VCaP (cell line): ENCODE measurements at regions not wholly inside any gene's neighbourhood (a gene's known extent, or its start where the extent isn't known, plus 50 kb on each side); places are given as distances from the start of the nearest gene placed in this dataset.
"Not testable (repeated sequence)": the region's sequence is repeated elsewhere in the genome, so short reads cannot be mapped to it uniquely, and the experiment has no call there.

ENCODE experiments used
- H3K27ac ChIP-seq: fragments of 450-650 bp; 2 replicates; pipeline ENCODE4 v1.5.1; 2017
- TF ChIP-seq, protein P1 (sequence below): fragments of 450-650 bp; conservative IDR thresholded peaks from 2 replicates; pipeline ENCODE4 v1.5.1; 2017; ENCODE audit warnings: mild to moderate bottlenecking, moderate library complexity

DNA sequence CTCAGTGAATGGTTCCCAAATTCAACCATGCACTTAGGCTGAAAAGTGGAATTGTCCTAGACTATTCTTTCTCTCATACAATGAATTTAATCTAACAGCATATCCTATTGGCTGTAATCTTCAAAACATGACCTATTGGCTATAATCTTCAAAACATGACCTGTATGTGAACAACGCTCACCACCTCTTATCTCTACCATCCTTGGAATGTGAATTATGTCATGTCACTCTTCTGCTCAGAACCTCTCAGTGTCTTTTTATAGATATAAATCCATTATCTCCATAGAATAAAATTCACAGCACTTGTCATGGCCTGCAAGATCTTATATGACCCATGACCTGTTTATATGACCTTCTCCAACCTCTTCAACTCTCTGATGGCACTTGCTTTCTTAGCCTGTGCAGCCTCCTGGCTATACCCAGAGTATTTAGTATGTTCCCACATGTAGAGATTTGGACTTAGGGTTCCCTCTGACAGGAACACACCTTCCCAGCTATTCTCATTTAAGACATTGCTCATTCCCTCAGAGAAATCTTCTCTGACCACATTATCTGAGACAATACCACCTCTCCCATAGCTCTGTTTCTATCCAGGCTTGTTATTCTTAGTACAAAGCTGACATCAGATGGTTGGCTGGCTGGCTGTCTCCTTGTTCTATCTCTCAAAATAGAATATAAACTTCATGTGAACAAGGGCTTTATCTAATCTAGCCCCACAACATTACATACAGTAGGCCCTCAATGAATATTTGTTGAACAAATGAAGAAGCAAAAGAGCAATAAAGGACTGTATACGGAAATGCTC, 275.0 kb upstream of the PREP start:
- peak overlapping the region; percentile 75 for H3K27ac ChIP-seq
- TF ChIP-seq, protein P1, sequence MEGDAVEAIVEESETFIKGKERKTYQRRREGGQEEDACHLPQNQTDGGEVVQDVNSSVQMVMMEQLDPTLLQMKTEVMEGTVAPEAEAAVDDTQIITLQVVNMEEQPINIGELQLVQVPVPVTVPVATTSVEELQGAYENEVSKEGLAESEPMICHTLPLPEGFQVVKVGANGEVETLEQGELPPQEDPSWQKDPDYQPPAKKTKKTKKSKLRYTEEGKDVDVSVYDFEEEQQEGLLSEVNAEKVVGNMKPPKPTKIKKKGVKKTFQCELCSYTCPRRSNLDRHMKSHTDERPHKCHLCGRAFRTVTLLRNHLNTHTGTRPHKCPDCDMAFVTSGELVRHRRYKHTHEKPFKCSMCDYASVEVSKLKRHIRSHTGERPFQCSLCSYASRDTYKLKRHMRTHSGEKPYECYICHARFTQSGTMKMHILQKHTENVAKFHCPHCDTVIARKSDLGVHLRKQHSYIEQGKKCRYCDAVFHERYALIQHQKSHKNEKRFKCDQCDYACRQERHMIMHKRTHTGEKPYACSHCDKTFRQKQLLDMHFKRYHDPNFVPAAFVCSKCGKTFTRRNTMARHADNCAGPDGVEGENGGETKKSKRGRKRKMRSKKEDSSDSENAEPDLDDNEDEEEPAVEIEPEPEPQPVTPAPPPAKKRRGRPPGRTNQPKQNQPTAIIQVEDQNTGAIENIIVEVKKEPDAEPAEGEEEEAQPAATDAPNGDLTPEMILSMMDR, result no peak

DNA sequence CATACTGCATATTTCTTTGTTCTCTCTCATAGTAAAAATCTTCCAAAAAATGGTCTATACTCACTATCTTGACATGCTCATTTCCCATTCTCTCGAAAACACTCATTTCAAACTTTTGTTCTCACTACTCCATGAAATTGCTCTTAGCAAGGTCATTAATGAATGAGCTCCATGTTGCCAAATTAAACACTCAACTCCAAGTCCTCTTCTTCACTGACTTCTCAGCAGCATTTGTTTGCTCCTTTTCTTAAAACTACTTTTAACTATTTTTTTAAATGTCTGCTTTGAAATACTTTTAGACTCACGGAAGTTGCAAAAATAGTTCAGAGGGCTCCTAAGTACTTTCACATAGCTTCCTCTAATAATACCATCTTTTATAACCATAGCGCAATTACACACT, 274.0 kb upstream of the PREP start:
- TF ChIP-seq, protein P1, result no peak

DNA sequence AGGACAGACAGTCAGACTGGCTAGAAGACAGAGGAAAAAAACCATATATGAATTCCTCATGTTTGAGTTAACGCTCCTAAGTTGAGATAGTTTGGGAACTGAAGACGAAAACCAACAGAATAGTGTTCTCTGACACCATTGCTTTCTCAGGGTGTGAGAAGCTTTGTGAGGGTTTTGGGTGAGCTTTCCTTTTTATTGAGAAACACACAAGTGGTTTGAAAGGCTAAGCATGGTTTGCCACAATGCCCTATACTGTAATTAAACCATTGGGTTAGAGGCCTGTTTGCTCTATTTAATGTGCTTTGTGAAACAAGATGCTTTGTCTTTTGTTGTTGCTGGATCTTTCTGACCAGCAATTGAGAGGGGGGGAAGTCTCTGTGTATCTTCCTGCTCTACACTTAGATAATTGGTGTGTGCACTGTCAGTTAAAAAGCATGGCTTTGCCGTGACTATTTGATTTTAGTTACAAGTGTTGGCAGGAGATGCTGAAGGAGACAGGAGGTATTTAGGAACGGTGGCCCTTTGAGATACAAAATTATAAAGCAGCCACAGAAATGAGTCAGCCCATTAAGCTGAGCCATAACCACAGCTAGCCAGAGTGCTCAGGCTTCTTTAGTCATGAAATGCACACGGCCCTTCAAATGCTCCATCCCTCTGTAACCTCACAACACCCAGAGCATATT, 273.0 kb upstream of the PREP start:
- no peak overlapping the region for H3K27ac ChIP-seq
- TF ChIP-seq, protein P1, result no peak

More for the DNA sequence above, 274.0 kb upstream of the PREP start:
- H3K27ac ChIP-seq, result peak overlapping the region; percentile 75; the same call in 1 of the 2 replicates

DNA sequence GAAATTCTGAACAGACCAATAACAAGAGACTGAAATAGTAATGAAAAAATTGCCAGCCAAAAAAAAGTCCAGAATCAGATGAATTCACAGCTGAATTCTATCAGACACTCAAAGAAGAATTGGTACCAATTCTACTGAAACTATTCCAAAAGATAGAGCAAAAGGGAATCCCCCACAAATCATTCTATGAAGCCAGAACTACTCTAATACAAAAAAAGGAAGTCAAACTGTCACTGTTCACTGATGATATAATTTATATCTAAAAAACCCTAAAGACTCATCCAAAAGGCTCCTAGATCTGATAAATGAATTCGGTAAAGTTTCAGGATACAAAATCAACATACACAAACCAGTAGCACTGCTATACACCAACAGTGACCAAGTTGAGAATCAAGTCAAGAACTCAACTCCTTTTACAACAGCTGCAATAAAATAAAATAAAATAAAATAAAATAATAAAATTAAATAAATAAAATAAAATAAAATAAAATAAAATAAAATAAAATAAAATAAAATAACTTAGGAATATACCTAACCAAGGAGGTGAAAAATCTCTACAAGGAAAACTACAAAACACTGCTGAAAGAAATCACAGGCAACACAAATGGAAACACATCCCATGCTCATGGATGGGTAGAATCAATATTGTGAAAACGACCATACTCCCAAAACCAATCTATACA, 270.1 kb upstream of the PREP start:
- not testable (repeated sequence) for H3K27ac ChIP-seq

DNA sequence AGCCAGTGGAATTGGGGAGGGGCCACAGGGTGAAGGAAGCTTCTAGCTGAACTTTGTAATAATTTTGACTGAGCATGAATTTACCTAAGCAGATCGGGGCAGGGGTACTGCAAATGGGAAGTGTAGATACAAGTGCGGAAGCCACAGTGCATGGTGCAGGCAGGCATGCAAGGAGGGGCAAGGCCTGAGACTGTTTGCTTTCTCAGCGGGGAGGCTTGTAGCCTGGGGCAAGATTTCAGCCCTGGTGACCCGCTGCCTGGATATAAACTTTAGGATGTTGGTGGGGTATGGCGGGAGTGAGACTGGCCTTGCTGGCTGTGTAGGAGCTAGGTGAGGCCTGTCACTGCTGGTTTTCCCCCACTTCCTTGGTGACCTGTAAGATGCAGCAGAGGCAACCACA, 266.4 kb upstream of the PREP start:
- no peak overlapping the region for H3K27ac ChIP-seq
- TF ChIP-seq, protein P1, result no peak

DNA sequence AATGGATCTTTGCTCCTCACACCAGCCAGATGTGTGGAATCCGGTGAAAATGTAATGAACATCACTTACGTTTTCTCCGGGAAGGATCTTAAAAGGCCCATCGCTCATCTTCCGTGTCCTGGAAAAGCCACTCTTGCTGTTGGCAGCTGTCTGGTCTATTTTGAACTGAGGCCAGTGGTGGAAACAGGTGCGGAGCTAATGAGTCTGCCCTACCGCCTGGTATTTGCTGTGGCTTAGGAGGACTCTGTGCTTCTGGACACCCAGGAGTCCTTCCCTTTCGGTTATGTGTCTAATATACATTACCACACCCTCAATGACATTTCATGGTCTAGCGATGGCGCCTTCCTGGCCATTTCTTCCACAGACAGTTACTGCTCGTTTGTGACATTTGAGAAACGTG, 264.2 kb upstream of the PREP start:
- TF ChIP-seq, protein P1, result no peak
- no peak overlapping the region for H3K27ac ChIP-seq

DNA sequence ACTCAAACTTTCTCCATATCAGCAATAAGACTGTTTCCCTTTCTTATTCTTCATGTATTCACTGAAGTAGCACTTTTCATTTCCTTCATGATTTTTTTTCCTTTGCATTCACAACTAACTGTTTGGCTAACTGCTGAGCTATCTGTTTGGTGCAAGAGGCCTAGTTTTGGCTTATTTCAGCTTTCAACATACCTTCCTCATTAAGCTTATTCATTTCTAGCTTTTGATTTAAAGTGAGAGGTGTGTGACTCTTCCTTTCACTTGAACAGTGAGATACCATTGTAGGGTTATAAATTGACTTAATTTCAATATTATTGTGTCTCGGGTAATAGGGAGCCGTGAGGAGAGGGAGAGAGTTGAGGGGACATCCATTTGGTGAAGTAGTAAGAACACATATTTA, 262.0 kb upstream of the PREP start:
- H3K27ac ChIP-seq, result no peak overlapping the region
- TF ChIP-seq, protein P1, result no peak
